Endothelial cell of umbilical vein (primary cell): ENCODE measurements at regions not wholly inside any gene's neighbourhood (a gene's known extent, or its start where the extent isn't known, plus 50 kb on each side); places are given as distances from the start of the nearest gene placed in this dataset.

Source experiments
- BruUV-seq: library from RNA; stranded (reverse); fragments of 400-500 nt; replicated peaks from 2 replicates; lab custom pipeline; 2021; lab: Mats Ljungman, UMichigan
- CTCF ChIA-PET: fragments of 300-600, 350-600 bp; sonication (Branson Sonifier 250); formaldehyde crosslinking; loops from one replicate; lab custom pipeline; 2021; ENCODE audit warnings: antibody characterized with exemption, inconsistent platforms; lab: Charles Lee
- POLR2A ChIA-PET: fragments of 300-600, 350-600 bp; sonication (Branson Sonifier 250); formaldehyde crosslinking; loops from one replicate; lab custom pipeline; 2021; ENCODE audit warnings: antibody characterized with exemption, inconsistent platforms; lab: Charles Lee
- DNase-seq: peaks from one replicate; pipeline ENCODE4 v3.0.0-alpha.2; 2011; ENCODE audit warnings: low read depth, low spot score
- FAIRE-seq: peaks from 2 replicates; lab custom pipeline; 2011; peaks lifted over from hg19 to GRCh38; lab: Jason Lieb, UNC
- H2AFZ ChIP-seq: 2 replicates; pipeline ENCODE4 v1.6.0; 2012; ENCODE audit warnings: low read depth, low read length, control low read depth, inconsistent platforms
- H3K27ac ChIP-seq: 2 replicates; pipeline ENCODE4 v1.5.1; 2011; ENCODE audit warnings: low read depth, mild to moderate bottlenecking, control low read depth, low read length, moderate library complexity; ENCODE audit not compliant: insufficient read depth
- H3K27me3 ChIP-seq, 2 experiments: 2 replicates each; pipeline versions ENCODE4 v1.6.0 to v1.6.1; 2011; ENCODE audit warnings: low read length in 2 of 2, mixed read lengths in 1 of 2; ENCODE audit not compliant: control insufficient read depth in 2 of 2, insufficient read depth in 2 of 2
- H3K36me3 ChIP-seq, 2 experiments: 2 replicates in 1 of 2; 3 replicates in 1 of 2; pipeline ENCODE4 v1.5.1; 2011; ENCODE audit warnings: low read length in 2 of 2, mild to moderate bottlenecking in 1 of 2, moderate library complexity in 1 of 2; ENCODE audit not compliant: control insufficient read depth in 2 of 2, insufficient read depth in 2 of 2; ENCODE audit errors: extremely low read depth in 1 of 2
- H3K4me1 ChIP-seq: 3 replicates; pipeline ENCODE4 v1.5.1; 2011; ENCODE audit warnings: mild to moderate bottlenecking, low read length; ENCODE audit not compliant: control insufficient read depth, insufficient read depth; ENCODE audit errors: extremely low read depth
- H3K4me2 ChIP-seq: 2 replicates; pipeline ENCODE4 v1.6.1; 2011; ENCODE audit warnings: low read length, control low read depth, mixed read lengths; ENCODE audit not compliant: insufficient read depth
- H3K4me3 ChIP-seq, 3 experiments: fragments of 200-600 bp in 1 of 3; sonication (generic), shearing (Covaris generic) in 1 of 3; replicated peaks in 1 of 3; 2 replicates each; pipeline ENCODE4 v1.5.1; 2011 to 2016; ENCODE audit warnings: control low read depth in 3 of 3, low read length in 3 of 3, mild to moderate bottlenecking in 2 of 3, inconsistent platforms in 1 of 3, low read depth in 1 of 3, moderate library complexity in 1 of 3; ENCODE audit not compliant: insufficient read depth in 1 of 3
- H3K79me2 ChIP-seq: 2 replicates; pipeline ENCODE4 v1.6.0; 2012; ENCODE audit warnings: low read length, inconsistent platforms; ENCODE audit not compliant: control insufficient read depth, insufficient read depth
- H3K9ac ChIP-seq: replicated peaks from 2 replicates; pipeline ENCODE3; 2011; ENCODE audit warnings: low read length, control low read depth; ENCODE audit not compliant: insufficient read depth; ENCODE audit errors: extremely low read depth
- H3K9me1 ChIP-seq: replicated peaks from 3 replicates; pipeline ENCODE4 v1.6.0; 2011; ENCODE audit warnings: mild to moderate bottlenecking, low read length; ENCODE audit not compliant: control insufficient read depth, insufficient read depth; ENCODE audit errors: extremely low read depth
- H3K9me3 ChIP-seq: replicated peaks from 2 replicates; pipeline ENCODE4 v1.5.1; 2012; ENCODE audit warnings: low read length, inconsistent platforms; ENCODE audit not compliant: control insufficient read depth, insufficient read depth
- H4K20me1 ChIP-seq: replicated peaks from 2 replicates; pipeline ENCODE3; 2011; ENCODE audit warnings: mild to moderate bottlenecking, low read length; ENCODE audit not compliant: control insufficient read depth, insufficient read depth; ENCODE audit errors: extremely low read depth
- CTCF ChIP-seq, 2 donors: IDR thresholded peaks; 1 replicate in 1 of 2; 2 replicates in 1 of 2; pipeline ENCODE4 v1.5.1; 2011; ENCODE audit warnings: low read length in 2 of 2, mild to moderate bottlenecking in 2 of 2, moderate library complexity in 2 of 2, control low read depth in 1 of 2, inconsistent platforms in 1 of 2, low read depth in 1 of 2; ENCODE audit not compliant: insufficient read depth in 1 of 2; ENCODE audit errors: extremely low read depth in 1 of 2
- EZH2 ChIP-seq: IDR thresholded peaks from 2 replicates; pipeline ENCODE4 v1.6.1; 2012; ENCODE audit warnings: borderline replicate concordance, low read depth, mild to moderate bottlenecking, moderate library complexity, low read length, inconsistent platforms; ENCODE audit not compliant: severe bottlenecking
- FOS ChIP-seq: IDR thresholded peaks from 2 replicates; pipeline ENCODE4 v1.6.1; 2011; ENCODE audit warnings: mild to moderate bottlenecking, low read length, moderate library complexity, borderline replicate concordance; ENCODE audit not compliant: insufficient read depth
- GATA2 ChIP-seq: IDR thresholded peaks from 2 replicates; pipeline ENCODE4 v1.7.0; 2011; ENCODE audit warnings: low read depth, mild to moderate bottlenecking, moderate library complexity, mixed read lengths, low read length; ENCODE audit not compliant: insufficient read length, insufficient read depth
- JUN ChIP-seq: IDR thresholded peaks from 2 replicates; pipeline ENCODE4 v1.6.1; 2011; ENCODE audit warnings: borderline replicate concordance, low read depth; ENCODE audit not compliant: insufficient read length, insufficient read depth
- MAX ChIP-seq: IDR thresholded peaks from 2 replicates; pipeline ENCODE4 v1.6.1; 2011; ENCODE audit not compliant: insufficient read depth, insufficient read length
- MYC ChIP-seq: IDR thresholded peaks from one replicate; pipeline ENCODE4 v1.6.1; 2011; ENCODE audit warnings: mild to moderate bottlenecking, low read depth, low read length
- POLR2A ChIP-seq: IDR thresholded peaks from 2 replicates; pipeline ENCODE4 v1.6.1; 2012; ENCODE audit warnings: low read depth, mild to moderate bottlenecking, control low read depth, low read length
- POLR2AphosphoS5 ChIP-seq: IDR thresholded peaks from 2 replicates; pipeline ENCODE4 v1.6.1; 2012; ENCODE audit warnings: low read depth, mild to moderate bottlenecking, control low read depth, low read length, moderate library complexity; ENCODE audit not compliant: insufficient read depth
- dilution Hi-C: fragments of 300-500 bp; cut with MboI; formaldehyde crosslinking; loops from one replicate; pipeline ENCODE4 v1.15.0; 2019; ENCODE audit warnings: low sequenced_read_pairs; ENCODE audit not compliant: extremely low pct_ligation_motif_present
- intact Hi-C: fragments of 100-400 bp; cut with micrococcal nuclease; formaldehyde crosslinking; loops from one replicate; pipeline ENCODE4 v1.10.0; 2022

- H3K4me2 ChIP-seq, result no peak overlapping the region
- intact Hi-C loops, result no loop called here
- no peaks in the 10 kb centered on the region for H4K20me1 ChIP-seq
- peaks cover 8% of the 10 kb centered on the region for H3K9me3 ChIP-seq
- ChIA-PET POLR2A (no interaction called here), CTCF (no interaction called here)
- H3K9ac ChIP-seq, result no peak overlapping the region
- FAIRE-seq (no peak), DNase-seq (no peak)
- H3K27me3 ChIP-seq, result no peaks in the 10 kb centered on the region
- H3K27ac ChIP-seq, result no peak overlapping the region
- H3K4me3 ChIP-seq, result no peak overlapping the region
- no peaks in the 10 kb centered on the region for H3K36me3 ChIP-seq
- no peaks in the 10 kb centered on the region for H3K9me1 ChIP-seq
- no peak for TF ChIP-seq EZH2
- TF ChIP-seq MYC, result no peak
- TF ChIP-seq POLR2AphosphoS5, result no peak
- no peak for TF ChIP-seq CTCF (IDR thresholded peaks at IDR 0.05; ENCODE audit: extremely low read depth in 1 of 2, insufficient read depth in 1 of 2, low read depth in 1 of 2, low read length in 2 of 2)
- TF ChIP-seq POLR2A, result no peak
- no peak for TF ChIP-seq JUN
- TF ChIP-seq MAX, result no peak
- TF ChIP-seq FOS, result no peak
- no peak for TF ChIP-seq GATA2
- BruUV-seq, result no TSS peak
- dilution Hi-C loops, result no loop called here
- H3K79me2 ChIP-seq, result no peaks in the 10 kb centered on the region
- H3K4me1 ChIP-seq, result no peaks in the 10 kb centered on the region
- H2AFZ ChIP-seq, result no peak overlapping the region
Observed at GRCh38 chr20:61061981-61062380, 190.1 kb upstream of the CDH4 start.
